HEK293T (cell line): ENCODE measurements at regions not wholly inside any gene's neighbourhood (a gene's known extent, or its start where the extent isn't known, plus 50 kb on each side); places are given as distances from the start of the nearest gene placed in this dataset.

Experiments
- ELF4 ChIP-seq: fragments of 450-650 bp; IDR thresholded peaks from 2 replicates; pipeline ENCODE4 v1.6.1; 2017; ENCODE audit warnings: antibody characterized with exemption
- FOXA1 ChIP-seq: fragments of 450-650 bp; IDR thresholded peaks from 2 replicates; pipeline ENCODE4 v1.6.1; 2016; ENCODE audit warnings: mild to moderate bottlenecking

GRCh38 chr16:86887416-86887815 is 309.1 kb downstream of the FOXL1 start:
- TF ChIP-seq FOXA1, result no peak
- no peak for TF ChIP-seq ELF4
